ENCODE measurements at regions not wholly inside any gene's neighbourhood (a gene's known extent, or its start where the extent isn't known, plus 50 kb on each side); places are given as distances from the start of the nearest gene placed in this dataset.

DNA sequence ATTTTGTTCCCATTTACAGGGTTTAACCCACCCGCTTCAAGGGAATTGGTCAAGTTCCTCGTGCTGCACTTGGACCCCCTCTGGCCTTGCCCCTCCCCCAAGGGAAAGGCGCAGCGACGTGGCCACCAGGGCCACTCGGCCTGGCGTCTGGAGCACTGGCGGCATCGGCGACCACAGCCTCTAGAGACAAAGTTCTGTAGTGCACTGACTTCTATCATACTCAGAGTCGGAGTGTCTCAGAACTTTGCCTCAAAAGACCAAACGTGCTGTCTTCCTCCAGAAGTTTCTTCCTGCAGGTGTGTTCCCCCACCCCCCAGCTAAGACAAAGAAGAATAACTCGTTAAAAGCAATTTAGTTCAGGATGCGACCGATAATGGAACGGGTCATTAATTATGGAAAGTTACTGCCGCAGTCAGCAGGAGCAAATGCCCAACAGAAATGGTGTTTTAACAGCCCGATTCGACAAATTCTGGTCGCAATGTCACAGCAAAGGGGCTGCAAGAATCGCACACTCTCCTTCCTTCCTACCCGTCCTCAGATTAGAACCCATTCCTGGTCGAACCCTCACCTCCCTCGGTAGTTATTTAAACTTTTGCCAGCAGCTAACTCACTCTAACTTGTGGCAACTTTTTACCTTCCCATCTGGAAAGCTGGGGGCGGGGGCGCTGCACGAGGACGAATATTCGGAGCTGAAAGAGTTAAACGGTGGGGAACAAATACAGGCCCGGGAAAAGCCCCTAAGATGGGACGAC lies 202.1 kb upstream of the NFE2L3 start:
- H3K27ac Mint-ChIP-seq (ENCODE audit: unreplicated experiment), result peak overlapping the region; percentile 68
- peaks cover 7% of the 10 kb centered on the region for H3K27me3 Mint-ChIP-seq (ENCODE audit: unreplicated experiment)
- peaks cover 5% of the 10 kb centered on the region for H3K36me3 Mint-ChIP-seq (ENCODE audit: unreplicated experiment)
- peaks cover 9% of the 10 kb centered on the region for H3K9me3 Mint-ChIP-seq (ENCODE audit: unreplicated experiment)
- peak overlapping the region; percentile 91 for H3K4me3 Mint-ChIP-seq (ENCODE audit: unreplicated experiment)
- no peak for TF ChIP-seq CTCF (IDR thresholded peaks at IDR 0.05; ENCODE audit: partially characterized antibody, unreplicated experiment)
- DNase-seq, result peak; percentile 45
- H3K4me1 Mint-ChIP-seq (ENCODE audit: low read depth, unreplicated experiment), result peaks cover 37% of the 10 kb centered on the region

- Mint-ChIP-seq H3K9me3 (ENCODE audit: unreplicated experiment) (peaks cover 9% of the 10 kb centered on the region), H3K36me3 (ENCODE audit: unreplicated experiment) (peaks cover 5% of the 10 kb centered on the region), H3K27me3 (ENCODE audit: unreplicated experiment) (peaks cover 7% of the 10 kb centered on the region), H3K4me3 (ENCODE audit: unreplicated experiment) (peak overlapping the region; percentile 91), H3K4me1 (ENCODE audit: low read depth, unreplicated experiment) (peaks cover 37% of the 10 kb centered on the region), H3K27ac (ENCODE audit: unreplicated experiment) (peak overlapping the region; percentile 80)
- TF ChIP-seq CTCF (IDR thresholded peaks at IDR 0.05; ENCODE audit: partially characterized antibody, unreplicated experiment), result no peak
- DNase-seq, result peak; percentile 93
These were observed 201.2 kb upstream of the NFE2L3 start for GRCh38 chr7:25950488-25951413.

GRCh38 chr7:25951414-25952260 lies 200.4 kb upstream of the NFE2L3 start:
- peaks cover 5% of the 10 kb centered on the region for H3K36me3 Mint-ChIP-seq (ENCODE audit: unreplicated experiment)
- peaks cover 7% of the 10 kb centered on the region for H3K27me3 Mint-ChIP-seq (ENCODE audit: unreplicated experiment)
- H3K27ac Mint-ChIP-seq (ENCODE audit: unreplicated experiment), result peak overlapping the region; percentile 98
- H3K9me3 Mint-ChIP-seq (ENCODE audit: unreplicated experiment), result peaks cover 9% of the 10 kb centered on the region
- TF ChIP-seq CTCF (IDR thresholded peaks at IDR 0.05; ENCODE audit: partially characterized antibody, unreplicated experiment), result no peak
- peaks cover 37% of the 10 kb centered on the region for H3K4me1 Mint-ChIP-seq (ENCODE audit: low read depth, unreplicated experiment)
- H3K4me3 Mint-ChIP-seq (ENCODE audit: unreplicated experiment), result peak overlapping the region; percentile 79
- DNase-seq, result peak; percentile 39

DNA sequence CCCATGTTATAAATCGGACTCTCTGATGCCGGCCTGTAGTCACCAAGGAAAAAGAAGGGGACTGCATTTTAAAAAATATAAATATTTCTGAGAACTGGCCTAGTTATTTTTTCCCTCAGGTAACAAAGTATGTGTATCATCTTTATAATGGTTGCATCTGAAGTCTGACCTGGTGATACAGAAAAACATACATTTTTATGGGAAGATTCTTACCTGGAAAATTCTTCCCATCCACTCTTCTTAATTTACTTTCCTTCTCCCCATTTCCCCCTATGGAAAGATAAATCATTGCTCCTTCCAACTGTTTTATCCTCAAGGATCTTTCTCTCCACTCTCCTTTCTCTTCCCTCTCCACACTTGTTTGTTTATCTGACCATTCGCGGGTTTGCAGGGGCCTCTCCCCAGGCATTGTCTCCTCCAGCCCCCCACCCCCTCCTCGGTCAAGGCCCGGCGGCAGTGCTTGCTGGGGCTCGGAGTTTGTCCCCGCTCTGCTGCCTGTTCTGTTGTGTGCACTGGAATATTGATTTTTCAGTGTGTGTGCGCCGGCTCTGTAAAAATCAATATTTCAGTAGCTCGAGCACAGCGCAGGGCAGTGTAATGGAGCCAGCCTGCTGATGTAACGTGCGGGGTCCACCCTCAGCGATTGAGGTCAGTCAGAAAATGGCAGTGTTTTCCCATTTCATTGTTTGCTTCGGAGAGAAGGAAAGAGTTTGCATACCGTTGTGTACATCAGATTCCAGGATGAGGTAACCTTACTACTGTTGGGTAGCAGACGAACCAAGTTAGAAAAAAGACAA lies 199.5 kb upstream of the NFE2L3 start:
- H3K27me3 Mint-ChIP-seq (ENCODE audit: unreplicated experiment), result peaks cover 7% of the 10 kb centered on the region
- peaks cover 37% of the 10 kb centered on the region for H3K4me1 Mint-ChIP-seq (ENCODE audit: low read depth, unreplicated experiment)
- H3K9me3 Mint-ChIP-seq (ENCODE audit: unreplicated experiment), result peaks cover 9% of the 10 kb centered on the region
- H3K27ac Mint-ChIP-seq (ENCODE audit: unreplicated experiment), result peak overlapping the region; percentile 98
- TF ChIP-seq CTCF (IDR thresholded peaks at IDR 0.05; ENCODE audit: partially characterized antibody, unreplicated experiment), result no peak
- peaks cover 5% of the 10 kb centered on the region for H3K36me3 Mint-ChIP-seq (ENCODE audit: unreplicated experiment)
- DNase-seq, result peak; percentile 73
- H3K4me3 Mint-ChIP-seq (ENCODE audit: unreplicated experiment), result peak overlapping the region; percentile 79

Data from glutamatergic neuron (in vitro differentiated cells).